Osteocyte (in vitro differentiated cells): ENCODE measurements at regions not wholly inside any gene's neighbourhood (a gene's known extent, or its start where the extent isn't known, plus 50 kb on each side); places are given as distances from the start of the nearest gene placed in this dataset.
"Not testable (repeated sequence)": the region's sequence is repeated elsewhere in the genome, so short reads cannot be mapped to it uniquely, and the experiment has no call there.

Experiments
- DNase-seq: peaks from one replicate; pipeline ENCODE4 v3.0.0; 2021; ENCODE audit warnings: mixed read lengths; ENCODE audit not compliant: unreplicated experiment; ENCODE audit errors: extremely low spot score
- H3K27ac Mint-ChIP-seq: one replicate; pipeline ENCODE4 v1.8.0; 2021; ENCODE audit warnings: mild to moderate bottlenecking, mixed read lengths; ENCODE audit not compliant: unreplicated experiment
- H3K27me3 Mint-ChIP-seq: one replicate; pipeline ENCODE4 v1.8.0; 2021; ENCODE audit warnings: mixed read lengths; ENCODE audit not compliant: unreplicated experiment
- H3K36me3 Mint-ChIP-seq: one replicate; pipeline ENCODE4 v1.8.0; 2021; ENCODE audit warnings: mixed read lengths; ENCODE audit not compliant: unreplicated experiment
- H3K4me1 Mint-ChIP-seq: one replicate; pipeline ENCODE4 v1.8.0; 2021; ENCODE audit warnings: mixed read lengths; ENCODE audit not compliant: unreplicated experiment
- H3K4me3 Mint-ChIP-seq: one replicate; pipeline ENCODE4 v1.8.0; 2021; ENCODE audit warnings: mild to moderate bottlenecking, moderate library complexity, mixed read lengths; ENCODE audit not compliant: unreplicated experiment
- H3K9me3 Mint-ChIP-seq: one replicate; pipeline ENCODE4 v1.8.0; 2021; ENCODE audit warnings: mixed read lengths; ENCODE audit not compliant: unreplicated experiment
- CTCF ChIP-seq: fragments of 200-600 bp; sonication (generic); IDR thresholded peaks from 2 replicates; pipeline ENCODE4 v1.5.0; 2021; ENCODE audit warnings: antibody characterized with exemption, mild to moderate bottlenecking, moderate library complexity

- H3K36me3 Mint-ChIP-seq, H3K9me3 Mint-ChIP-seq, H3K27me3 Mint-ChIP-seq, H3K4me1 Mint-ChIP-seq, H3K27ac Mint-ChIP-seq, H3K4me3 Mint-ChIP-seq, DNase-seq: not testable (repeated sequence)
These were observed 376.2 kb downstream of the NPIPA7 start for GRCh38 chr16:16754992-16755667.

- Mint-ChIP-seq H3K9me3 (peaks cover 15% of the 10 kb centered on the region), H3K27ac (no peak overlapping the region), H3K27me3 (no peaks in the 10 kb centered on the region), H3K36me3 (no peaks in the 10 kb centered on the region), H3K4me3 (no peak overlapping the region), H3K4me1 (no peaks in the 10 kb centered on the region)
- TF ChIP-seq CTCF = no peak
- DNase-seq = no peak
These were observed 384.5 kb downstream of the NPIPA7 start for GRCh38 chr16:16763449-16763848.

GRCh38 chr16:16770717-16771116 is 391.8 kb downstream of the NPIPA7 start:
- peaks cover 25% of the 10 kb centered on the region for H3K9me3 Mint-ChIP-seq
- not testable (repeated sequence) for H3K4me3 Mint-ChIP-seq, DNase-seq, H3K27ac Mint-ChIP-seq, H3K27me3 Mint-ChIP-seq, H3K4me1 Mint-ChIP-seq, H3K36me3 Mint-ChIP-seq

- no peaks in the 10 kb centered on the region for H3K27me3 Mint-ChIP-seq
- no peak for DNase-seq
- no peak for TF ChIP-seq CTCF
- no peak overlapping the region for H3K4me3 Mint-ChIP-seq
- H3K9me3 Mint-ChIP-seq = peaks cover 12% of the 10 kb centered on the region
- no peaks in the 10 kb centered on the region for H3K36me3 Mint-ChIP-seq
- H3K4me1 Mint-ChIP-seq = no peaks in the 10 kb centered on the region
- H3K27ac Mint-ChIP-seq = no peak overlapping the region
These were observed 395.4 kb downstream of the NPIPA7 start for GRCh38 chr16:16774389-16774788.

GRCh38 chr16:16778332-16778731 is 399.4 kb downstream of the NPIPA7 start:
- no peaks in the 10 kb centered on the region for H3K9me3 Mint-ChIP-seq
- H3K4me3 Mint-ChIP-seq = no peak overlapping the region
- no peaks in the 10 kb centered on the region for H3K27me3 Mint-ChIP-seq
- H3K36me3 Mint-ChIP-seq = no peaks in the 10 kb centered on the region
- TF ChIP-seq CTCF = no peak
- no peaks in the 10 kb centered on the region for H3K4me1 Mint-ChIP-seq
- no peak overlapping the region for H3K27ac Mint-ChIP-seq
- no peak for DNase-seq

GRCh38 chr16:16780588-16780987 is 401.6 kb downstream of the NPIPA7 start:
- Mint-ChIP-seq H3K4me3 (no peak overlapping the region), H3K36me3 (no peaks in the 10 kb centered on the region), H3K27me3 (no peaks in the 10 kb centered on the region), H3K27ac (no peak overlapping the region), H3K9me3 (no peaks in the 10 kb centered on the region), H3K4me1 (no peaks in the 10 kb centered on the region)
- DNase-seq = no peak
- TF ChIP-seq CTCF = no peak
